Embryonic facial prominence (tissue), 1 donor: ENCODE measurements at regions not wholly inside any gene's neighbourhood (a gene's known extent, or its start where the extent isn't known, plus 50 kb on each side); places are given as distances from the start of the nearest gene placed in this dataset.
"Not testable (repeated sequence)": the region's sequence is repeated elsewhere in the genome, so short reads cannot be mapped to it uniquely, and the experiment has no call there.

ENCODE experiments used
- DNase-seq: peaks from one replicate; pipeline ENCODE4 v3.0.0-alpha.2; 2016; ENCODE audit errors: extremely low spot score

- no peak for DNase-seq
Observed at GRCh38 chr21:19048098-19048672, 644.6 kb upstream of the TMPRSS15 start.

DNA sequence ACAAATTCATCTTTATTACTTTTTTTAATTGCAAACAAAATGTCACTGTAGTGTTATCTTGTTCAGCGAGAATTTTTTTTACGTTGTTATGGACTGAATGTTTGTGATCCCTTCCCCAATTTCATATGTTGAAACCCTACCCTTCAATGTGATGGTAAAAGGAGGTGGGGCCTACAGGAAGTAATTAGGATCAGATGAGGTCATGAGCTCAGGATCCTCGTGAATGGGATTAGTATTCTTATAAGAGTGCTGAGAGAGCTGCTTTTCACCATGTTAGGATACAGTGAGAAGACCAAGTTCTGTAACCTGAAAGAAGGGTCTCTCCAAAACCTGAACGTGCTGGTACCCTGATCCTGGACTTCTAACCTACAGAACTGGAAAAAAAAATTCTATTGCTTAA is 646.0 kb upstream of the TMPRSS15 start:
- DNase-seq = no peak

DNA sequence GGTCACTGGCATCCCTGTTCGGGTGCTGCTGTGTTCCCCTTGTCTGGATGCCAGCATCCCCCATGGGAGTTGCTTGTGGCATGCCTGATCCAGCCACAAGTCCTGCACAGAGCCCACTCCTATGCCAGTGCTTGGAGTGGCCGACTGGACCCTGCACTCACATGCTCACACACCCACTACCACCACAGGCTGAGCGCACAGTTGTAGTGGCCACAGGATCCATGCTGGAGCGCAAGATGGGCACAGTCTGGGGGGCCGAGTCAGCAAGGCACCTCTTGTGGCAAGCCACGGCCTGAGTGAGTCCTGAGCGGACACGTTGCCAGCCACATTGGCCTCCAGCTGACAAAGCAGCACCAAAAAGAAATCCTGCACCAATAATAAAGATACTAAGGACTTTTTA is 661.6 kb upstream of the TMPRSS15 start:
- DNase-seq = no peak

DNA sequence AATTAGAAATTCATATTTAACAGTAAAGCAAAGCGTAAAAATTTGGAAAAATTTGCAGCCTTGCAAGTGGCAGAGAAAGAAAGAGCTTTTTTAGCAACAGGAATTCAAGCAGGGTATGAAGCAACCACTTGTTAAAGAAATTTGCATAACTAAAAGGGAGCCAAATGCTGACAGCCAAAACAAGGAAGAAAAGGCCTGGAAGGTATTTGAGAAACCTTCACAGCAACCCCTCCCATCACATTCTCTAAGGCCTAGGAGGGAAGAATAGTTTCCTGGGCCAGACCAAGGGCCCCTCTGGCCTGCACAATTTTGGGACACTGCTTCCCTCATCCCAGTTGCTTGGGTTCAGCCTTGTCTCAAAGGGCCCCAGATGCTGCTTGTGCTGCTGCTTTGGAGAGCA is 672.4 kb upstream of the TMPRSS15 start:
- DNase-seq = no peak

DNA sequence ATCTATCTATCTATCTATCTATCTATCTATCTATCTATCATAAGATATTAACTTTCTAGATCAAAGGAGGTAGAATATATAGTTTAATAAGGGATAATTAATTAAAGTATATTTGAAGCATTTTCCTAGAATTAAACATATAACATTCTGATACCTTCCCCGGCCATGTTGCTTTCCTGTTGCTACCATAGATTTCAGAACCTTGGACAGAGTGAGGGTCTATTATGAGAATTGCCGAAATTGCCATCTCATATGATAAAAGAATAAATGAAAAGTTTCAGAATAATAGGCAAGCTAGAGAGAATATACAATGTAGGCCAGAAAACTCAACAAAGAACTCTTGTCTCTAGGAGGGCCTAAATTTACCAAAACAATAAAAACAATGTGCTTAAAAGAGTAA is 706.1 kb upstream of the TMPRSS15 start:
- no peak for DNase-seq

DNA sequence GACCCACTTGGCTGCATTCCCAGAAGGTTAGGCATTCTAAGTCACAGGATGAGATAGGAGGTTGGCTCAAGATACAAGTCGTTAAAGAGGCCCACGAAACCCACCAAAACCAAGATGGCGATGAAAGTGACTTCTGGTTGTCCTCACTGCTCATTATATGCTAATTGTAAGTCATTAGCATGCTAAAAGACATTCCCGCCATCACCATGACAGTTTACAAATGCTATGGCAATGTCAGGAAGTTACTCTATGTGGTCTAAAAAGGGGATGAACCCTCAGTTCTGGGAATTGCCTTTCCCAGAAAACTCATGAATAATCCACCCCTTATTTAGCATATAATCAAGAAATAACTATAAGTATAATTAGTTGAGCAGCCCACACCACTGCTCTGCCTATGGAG is 715.7 kb upstream of the TMPRSS15 start:
- not testable (repeated sequence) for DNase-seq

- no peak for DNase-seq
Observed at GRCh38 chr21:19120591-19120990, 717.0 kb upstream of the TMPRSS15 start.

- DNase-seq = no peak
Observed at GRCh38 chr21:19122356-19122755, 718.8 kb upstream of the TMPRSS15 start.

DNA sequence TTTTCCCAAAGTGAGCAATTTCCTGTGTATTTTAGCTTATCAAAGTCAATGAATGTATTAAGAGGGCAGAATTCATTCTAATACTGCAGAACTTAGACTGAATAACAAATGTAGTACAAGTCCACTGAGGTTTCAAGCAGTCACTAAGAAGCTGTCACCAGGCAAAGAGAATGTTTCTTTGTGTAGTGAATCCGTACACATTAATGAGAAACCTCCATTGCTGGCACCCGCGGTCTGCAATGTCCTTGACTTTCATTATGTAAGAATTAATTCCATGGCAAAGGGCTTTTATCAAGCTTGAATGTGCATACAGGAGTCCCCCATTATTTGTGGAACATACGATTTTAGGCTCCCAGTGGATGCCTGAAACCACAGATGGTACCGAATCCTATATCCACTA is 719.5 kb upstream of the TMPRSS15 start:
- no peak for DNase-seq

- no peak for DNase-seq
Observed at GRCh38 chr21:19123525-19123924, 719.9 kb upstream of the TMPRSS15 start.

DNA sequence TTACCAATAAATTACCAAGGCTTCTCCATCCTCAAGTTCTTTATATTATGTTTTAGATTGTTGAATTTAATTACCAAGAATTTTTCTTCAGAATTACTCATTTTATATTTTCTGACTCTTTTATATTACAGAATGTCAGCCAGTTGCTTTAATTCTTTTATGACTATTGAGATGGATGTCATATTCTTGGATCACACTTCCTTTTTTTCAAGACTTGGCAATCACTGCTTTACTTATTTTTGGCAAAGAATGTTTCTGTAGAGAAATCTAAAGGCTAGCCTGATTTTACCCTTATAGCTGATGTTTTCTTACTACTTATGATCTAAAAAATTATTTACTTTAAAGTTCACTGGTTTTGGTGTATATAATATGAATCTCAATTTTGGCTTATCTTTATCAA is 721.1 kb upstream of the TMPRSS15 start:
- DNase-seq = no peak

- no peak for DNase-seq
Observed at GRCh38 chr21:19130379-19131028, 726.9 kb upstream of the TMPRSS15 start.

DNA sequence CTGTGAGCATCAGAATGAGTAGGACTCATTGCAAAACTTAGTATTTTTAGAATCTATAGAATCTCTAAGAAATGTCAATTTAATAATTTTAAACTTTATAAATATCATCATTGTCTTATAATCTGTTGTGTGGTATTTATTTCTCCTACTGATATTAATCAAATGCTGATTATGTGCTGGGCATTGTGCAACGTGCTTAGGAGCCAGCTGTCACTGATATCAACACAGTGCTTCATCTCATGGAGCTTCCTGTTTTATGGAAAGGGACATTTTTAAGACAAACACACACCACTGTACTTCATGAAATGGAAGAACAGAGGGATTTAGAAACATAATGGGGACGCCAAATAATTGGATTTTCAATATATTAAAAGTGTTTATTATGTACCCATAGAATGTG is 737.9 kb upstream of the TMPRSS15 start:
- no peak for DNase-seq

DNA sequence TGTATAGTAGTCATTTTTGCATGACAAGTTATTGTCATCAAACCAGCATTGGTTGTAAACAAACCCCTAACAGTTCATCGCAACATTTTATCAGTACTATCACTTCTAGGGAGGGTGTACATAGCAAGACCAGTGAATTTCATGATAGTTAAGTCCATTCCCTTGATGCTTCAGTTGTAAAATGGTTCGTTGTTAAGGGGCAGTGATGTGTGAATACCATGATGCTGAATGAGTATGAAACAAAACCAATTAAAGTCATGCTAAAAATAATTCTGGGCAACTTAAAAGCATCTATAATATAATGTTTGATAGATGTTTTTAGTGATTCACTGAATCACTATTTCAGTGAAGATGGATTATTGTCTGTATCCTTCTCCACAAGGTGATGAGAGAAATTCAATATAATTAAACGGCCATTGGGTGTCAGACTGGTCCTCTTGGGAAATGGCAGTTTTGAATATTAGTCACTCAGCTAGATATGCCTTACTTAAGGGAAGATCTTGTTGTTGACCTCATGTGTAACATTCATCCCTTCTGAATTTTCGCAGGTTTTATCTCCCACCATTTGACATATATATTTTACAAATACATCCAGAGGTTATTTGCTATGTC is 742.2 kb upstream of the TMPRSS15 start:
- DNase-seq = no peak

GRCh38 chr21:19148056-19148455 is 744.5 kb upstream of the TMPRSS15 start:
- DNase-seq = no peak

- no peak for DNase-seq
Observed at GRCh38 chr21:19171585-19171984, 768.0 kb upstream of the TMPRSS15 start.

DNA sequence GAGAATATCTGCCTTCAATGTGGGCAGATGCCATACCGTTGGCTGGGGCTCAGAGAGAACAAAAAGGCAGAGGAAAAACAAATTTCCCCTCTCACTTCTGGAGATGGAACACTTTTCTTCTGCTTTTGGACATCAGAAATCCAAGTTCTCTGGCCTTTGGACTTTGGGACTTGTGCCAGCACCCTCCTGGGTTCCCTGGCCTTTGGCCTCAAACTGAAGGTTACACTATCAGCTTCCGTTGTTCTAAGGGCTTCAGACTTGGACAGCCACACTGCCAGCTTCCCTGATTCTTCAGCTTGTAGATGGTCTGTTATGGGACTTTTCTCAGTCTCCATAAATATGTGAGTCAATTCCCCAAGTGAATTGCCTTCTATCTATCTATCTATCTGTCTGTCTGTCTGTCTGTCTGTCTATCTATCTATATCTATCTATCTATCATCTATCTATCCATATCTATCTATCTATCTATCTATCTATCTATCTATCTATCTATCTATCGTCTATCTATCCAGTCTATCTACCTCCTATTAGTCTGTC is 778.1 kb upstream of the TMPRSS15 start:
- DNase-seq = no peak

GRCh38 chr21:19197950-19198349 is 794.4 kb upstream of the TMPRSS15 start:
- DNase-seq = no peak

GRCh38 chr21:19198801-19199200 is 795.2 kb upstream of the TMPRSS15 start:
- no peak for DNase-seq

DNA sequence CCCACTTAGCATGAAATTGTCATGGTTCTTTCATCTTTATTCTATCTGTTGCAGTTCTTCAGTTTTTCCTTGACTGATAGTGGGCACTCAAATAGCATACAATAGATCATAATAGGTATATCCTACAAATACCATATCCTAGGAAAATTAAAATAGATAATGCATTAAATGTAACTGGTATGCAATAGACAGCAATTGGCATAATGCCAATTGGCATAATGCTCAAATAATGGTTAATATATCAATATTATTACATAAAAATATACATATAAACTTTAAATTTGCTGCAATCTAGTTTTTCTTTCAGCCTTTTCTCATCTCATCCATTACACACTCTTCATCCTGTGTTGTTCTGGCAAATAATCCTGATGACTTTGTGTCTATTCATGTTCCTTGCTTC is 814.6 kb upstream of the TMPRSS15 start:
- no peak for DNase-seq

DNA sequence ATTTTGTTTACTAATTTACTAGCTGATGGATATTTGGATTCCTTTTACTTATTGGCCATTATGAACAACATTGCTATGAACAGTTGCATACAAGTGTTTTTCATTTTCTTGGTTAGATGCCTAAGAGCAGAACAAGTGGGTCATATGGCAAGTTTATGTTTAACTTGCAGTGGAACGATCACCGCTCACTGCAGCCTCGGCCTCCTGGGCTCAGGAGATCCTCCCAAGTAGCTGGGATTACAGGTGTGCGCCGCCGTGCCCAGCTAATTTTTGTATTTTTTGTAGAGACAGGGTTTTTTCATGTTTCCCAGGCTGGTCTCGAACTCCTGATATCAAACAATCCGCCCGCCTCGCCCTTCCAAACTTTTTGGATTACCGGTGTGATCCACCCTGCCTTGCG is 820.5 kb upstream of the TMPRSS15 start:
- DNase-seq = no peak

DNA sequence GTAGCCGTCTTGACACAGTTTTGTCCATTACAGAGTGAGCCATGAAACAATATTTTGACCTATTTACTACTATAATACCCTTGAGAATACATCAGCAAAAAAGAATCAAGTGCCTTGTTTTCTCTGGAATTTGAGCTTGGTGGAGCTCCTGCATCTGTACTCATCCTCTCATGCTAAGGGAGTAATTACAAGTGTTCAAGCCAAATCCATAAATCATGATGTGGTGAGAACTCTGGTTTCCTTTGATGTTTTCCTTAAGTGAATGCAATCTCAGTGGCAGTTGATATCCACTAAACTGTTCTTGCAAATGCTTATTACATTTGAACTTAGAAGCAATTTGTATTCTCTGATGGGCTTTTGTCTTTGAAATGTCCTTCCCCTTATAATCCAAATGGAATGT is 824.6 kb upstream of the TMPRSS15 start:
- no peak for DNase-seq

DNA sequence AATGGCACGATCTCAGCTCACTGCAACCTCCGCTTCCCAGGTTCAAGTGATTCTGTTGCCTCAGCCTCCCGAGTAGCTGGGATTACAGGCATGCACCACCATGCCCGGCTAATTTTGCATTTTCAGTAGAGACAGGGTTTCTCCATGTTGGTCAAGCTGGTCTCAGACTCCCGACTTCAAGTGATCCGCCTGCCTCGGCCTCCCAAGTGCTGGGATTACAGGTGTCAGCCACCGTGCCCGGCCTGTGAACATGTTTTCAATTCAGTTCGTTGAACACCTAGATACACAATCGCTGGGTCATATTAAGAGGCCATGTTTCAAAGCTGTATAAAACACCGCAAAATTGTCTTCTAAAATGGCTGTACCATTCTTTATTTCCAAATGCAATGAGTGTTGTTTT is 830.3 kb upstream of the TMPRSS15 start:
- DNase-seq = not testable (repeated sequence)
